NCI-H460 (cell line): ENCODE measurements at regions not wholly inside any gene's neighbourhood (a gene's known extent, or its start where the extent isn't known, plus 50 kb on each side); places are given as distances from the start of the nearest gene placed in this dataset.
A peak's percentile ranks its signal among the peaks of the same experiment; 100 is the strongest.
"Not testable (repeated sequence)": the region's sequence is repeated elsewhere in the genome, so short reads cannot be mapped to it uniquely, and the experiment has no call there.

Experiments
- DNase-seq: peaks from one replicate; pipeline ENCODE4 v3.0.0-alpha.2; 2016; ENCODE audit warnings: low read depth; ENCODE audit errors: extremely low read depth

- DNase-seq, result no peak
These were observed 53.8 kb upstream of the USP9X start for GRCh38 chrX:41031256-41031967.

- peak; percentile 68 for DNase-seq
These were observed 51.9 kb upstream of the USP9X start for GRCh38 chrX:41033299-41033698.

- DNase-seq, result not testable (repeated sequence)
These were observed 50.3 kb upstream of the USP9X start for GRCh38 chrX:41034902-41035301.
